K562 (cell line): ENCODE measurements at regions not wholly inside any gene's neighbourhood (a gene's known extent, or its start where the extent isn't known, plus 50 kb on each side); places are given as distances from the start of the nearest gene placed in this dataset.

Source experiments
- ATAC-seq: fragments of 200-7000 bp; cut with Tn5 transposase; 3 replicates; pipeline ENCODE4 v1.9.1; 2020; ENCODE audit warnings: moderate library complexity
- BruUV-seq: library from RNA; stranded (reverse); fragments of 400-500 nt; replicated peaks from 2 replicates; lab custom pipeline; 2021; lab: Mats Ljungman, UMichigan
- CTCF ChIA-PET: fragments of 300-600 bp; formaldehyde crosslinking; extraction: SDS; loops from one replicate; lab custom pipeline; 2021; ENCODE audit warnings: low intra/inter-chr PET ratio; lab: Yijun Ruan, JAX
- POLR2A ChIA-PET: fragments of 300-600, 350-650 bp; sonication (Branson Sonifier 250); formaldehyde crosslinking; extraction: SDS; loops from one replicate; lab custom pipeline; 2021; ENCODE audit warnings: antibody characterized with exemption, inconsistent platforms; lab: Yijun Ruan, JAX
- DNase-seq, 4 experiments: peaks; one replicate each; pipeline versions ENCODE4 v3.0.0 to v3.0.0-alpha.2; 2011 to 2018; ENCODE audit warnings: low spot score in 3 of 4, mixed read lengths in 3 of 4; ENCODE audit errors: extremely low read depth in 1 of 4
- FAIRE-seq: peaks from 2 replicates; lab custom pipeline; 2011; peaks lifted over from hg19 to GRCh38; lab: Jason Lieb, UNC
- H2AFZ ChIP-seq: 2 replicates; pipeline ENCODE4 v1.6.0; 2011; ENCODE audit warnings: low read depth, low read length, control low read depth, inconsistent platforms
- H3K27ac ChIP-seq: fragments of 200-600 bp; 3 replicates; pipeline ENCODE4 v1.8.0; 2011; ENCODE audit warnings: low read depth, mild to moderate bottlenecking, control low read depth, inconsistent platforms, low read length, moderate library complexity, mixed read lengths; ENCODE audit errors: extremely low read depth
- H3K27me3 ChIP-seq, 2 experiments: fragments of 300-600 bp in 1 of 2; 2 replicates in 1 of 2; 3 replicates in 1 of 2; pipeline versions ENCODE4 v1.6.0 to v1.8.0; 2011; ENCODE audit warnings: inconsistent platforms in 2 of 2, low read length in 2 of 2, mild to moderate bottlenecking in 1 of 2, mixed read lengths in 1 of 2, moderate library complexity in 1 of 2; ENCODE audit not compliant: control insufficient read depth in 2 of 2, insufficient read depth in 2 of 2
- H3K36me3 ChIP-seq: fragments of 300-600 bp; 3 replicates; pipeline ENCODE4 v1.8.0; 2011; ENCODE audit warnings: mild to moderate bottlenecking, low read length, inconsistent platforms; ENCODE audit not compliant: control insufficient read depth, insufficient read depth
- H3K4me1 ChIP-seq, 2 experiments: fragments of 200-600 bp in 1 of 2; replicated peaks in 1 of 2; 2 replicates in 1 of 2; 3 replicates in 1 of 2; pipeline versions ENCODE4 v1.5.1 to v1.8.0; 2011; ENCODE audit warnings: inconsistent platforms in 2 of 2, low read length in 2 of 2, mild to moderate bottlenecking in 1 of 2, mixed read lengths in 1 of 2, moderate library complexity in 1 of 2; ENCODE audit not compliant: control insufficient read depth in 2 of 2, insufficient read depth in 2 of 2
- H3K4me2 ChIP-seq: 2 replicates; pipeline ENCODE4 v1.6.1; 2011; ENCODE audit warnings: low read length, control low read depth, inconsistent platforms, mixed read lengths; ENCODE audit not compliant: insufficient read depth
- H3K4me3 ChIP-seq: fragments of 200-600 bp; sonication (generic), shearing (Covaris generic); 2 replicates; pipeline ENCODE4 v1.5.1; 2016; ENCODE audit warnings: control low read depth, inconsistent platforms
- H3K79me2 ChIP-seq: fragments of 200-600 bp; 3 replicates; pipeline ENCODE4 v1.8.0; 2011; ENCODE audit warnings: low read length, inconsistent platforms; ENCODE audit not compliant: control insufficient read depth, insufficient read depth
- H3K9ac ChIP-seq, 2 experiments: 2 replicates each; pipeline versions ENCODE4 v1.6.0 to v1.6.1; 2011; ENCODE audit warnings: low read depth in 2 of 2, low read length in 2 of 2, control low read depth in 1 of 2, inconsistent platforms in 1 of 2, mild to moderate bottlenecking in 1 of 2, mixed read lengths in 1 of 2; ENCODE audit not compliant: insufficient read depth in 1 of 2
- H3K9me1 ChIP-seq: one replicate; pipeline ENCODE4 v1.6.0; 2011; ENCODE audit warnings: inconsistent platforms, mild to moderate bottlenecking, low read length, moderate library complexity; ENCODE audit not compliant: control insufficient read depth, insufficient read depth
- H3K9me3 ChIP-seq: replicated peaks from 2 replicates; pipeline ENCODE4 v1.5.1; 2011; ENCODE audit warnings: low read depth, low read length, inconsistent platforms; ENCODE audit not compliant: control insufficient read depth, insufficient read depth
- H4K20me1 ChIP-seq: replicated peaks from 2 replicates; pipeline ENCODE4 v1.6.1; 2011; ENCODE audit warnings: low read length, inconsistent platforms, mixed read lengths; ENCODE audit not compliant: control insufficient read depth, insufficient read depth
- ARID1B ChIP-seq: fragments of 450-650 bp; IDR thresholded peaks from 2 replicates; pipeline ENCODE4 v1.6.1; 2016; ENCODE audit warnings: antibody characterized with exemption, mild to moderate bottlenecking, inconsistent platforms
- BCL6 ChIP-seq: fragments of 250-450 bp; sonication (Bioruptor Pico); IDR thresholded peaks from 2 replicates; pipeline ENCODE4 v1.4.0; 2020
- BCLAF1 ChIP-seq, 2 experiments: fragments of 450-650 bp in 1 of 2; IDR thresholded peaks; 2 replicates each; pipeline ENCODE4 v1.6.1; 2011 to 2017; ENCODE audit warnings: low read depth in 2 of 2, antibody characterized with exemption in 1 of 2, borderline replicate concordance in 1 of 2, low read length in 1 of 2, mild to moderate bottlenecking in 1 of 2, mixed read lengths in 1 of 2; ENCODE audit not compliant: control insufficient read depth in 1 of 2
- CEBPB ChIP-seq: fragments of 450-650 bp; IDR thresholded peaks from 2 replicates; pipeline ENCODE4 v1.6.1; 2016; ENCODE audit warnings: missing genetic modification characterization, missing compliant biosample characterization
- CGGBP1 ChIP-seq: fragments of 250-450 bp; sonication (Bioruptor Pico); IDR thresholded peaks from 2 replicates; pipeline ENCODE4 v1.9.0; 2021; ENCODE audit warnings: mild to moderate bottlenecking
- CREB3 ChIP-seq: fragments of 450-650 bp; conservative IDR thresholded peaks from 2 replicates; pipeline ENCODE4 v1.6.1; 2016; ENCODE audit warnings: missing genetic modification characterization, low read depth, mild to moderate bottlenecking, missing compliant biosample characterization, moderate library complexity
- DACH1 ChIP-seq: fragments of 450-650 bp; IDR thresholded peaks from 2 replicates; pipeline ENCODE4 v1.6.1; 2018; ENCODE audit not compliant: partially characterized antibody
- GTF2E2 ChIP-seq: fragments of 200-800 bp; sonication (Bioruptor generic); IDR thresholded peaks from 2 replicates; pipeline ENCODE4 v1.6.1; 2016; ENCODE audit warnings: missing genetic modification characterization, missing compliant biosample characterization
- PHF20 ChIP-seq: fragments of 450-650 bp; IDR thresholded peaks from 2 replicates; pipeline ENCODE4 v1.6.1; 2018; ENCODE audit not compliant: partially characterized antibody
- PHF8 ChIP-seq: fragments of 200-600 bp; sonication (generic); IDR thresholded peaks from 2 replicates; pipeline ENCODE4 v1.6.1; 2012; ENCODE audit warnings: mixed run types, mild to moderate bottlenecking, inconsistent platforms, low read length, moderate library complexity, borderline replicate concordance
- PKNOX1 ChIP-seq: fragments of 450-650 bp; IDR thresholded peaks from 2 replicates; pipeline ENCODE4 v1.6.1; 2016
- PRMT5 ChIP-seq: sonication (generic); formaldehyde crosslinking; IDR thresholded peaks from 2 replicates; pipeline ENCODE4 v1.5.0; 2020; ENCODE audit warnings: missing genetic modification reagents
- PYGO2 ChIP-seq: fragments of 450-650 bp; IDR thresholded peaks from 2 replicates; pipeline ENCODE4 v1.6.1; 2016; ENCODE audit warnings: mild to moderate bottlenecking, missing genetic modification characterization, moderate library complexity, missing compliant biosample characterization
- TCFL5 ChIP-seq: fragments of 250-450 bp; sonication (Bioruptor Pico); conservative IDR thresholded peaks from 2 replicates; pipeline ENCODE4 v1.6.1; 2021; ENCODE audit warnings: mild to moderate bottlenecking, moderate library complexity, matching md5 sums
- TEAD1 ChIP-seq, 2 experiments: fragments of 450-650 bp in 1 of 2; sonication (generic) in 1 of 2; formaldehyde crosslinking; IDR thresholded peaks; 2 replicates each; pipeline versions ENCODE4 v1.4.0 to v1.8.0; 2020 to 2022; ENCODE audit warnings: mild to moderate bottlenecking in 2 of 2, missing genetic modification reagents in 1 of 2
- ZHX1 ChIP-seq: fragments of 150-350 bp; conservative IDR thresholded peaks from 2 replicates; pipeline ENCODE4 v1.6.1; 2014; ENCODE audit warnings: low read length
- WGBS: fragments of 100-300 bp; shearing (Covaris generic); methylation state at CpG from one replicate; pipeline ENCODE4 v1.1.6; 2016; ENCODE audit warnings: low coverage, mixed read lengths; ENCODE audit not compliant: insufficient coverage; ENCODE audit errors: missing lambda C conversion rate; 5-methylcytosine and 5-hydroxymethylcytosine counted together
- in situ Hi-C: fragments of 300-500 bp; cut with MboI; formaldehyde crosslinking; loops from 4 replicates; pipeline ENCODE4 v1.15.0; 2018; ENCODE audit warnings: inconsistent platforms, mixed read lengths
- intact Hi-C: fragments of 100-400 bp; cut with micrococcal nuclease; formaldehyde crosslinking; loops from 2 replicates; pipeline ENCODE4 v1.14.2; 2022

- no peak overlapping the region for H3K4me3 ChIP-seq
- no peaks in the 10 kb centered on the region for H3K27me3 ChIP-seq
- intact Hi-C loops (no loop called here), in situ Hi-C loops (no loop called here)
- ChIA-PET CTCF (no interaction called here), POLR2A (no interaction called here)
- H4K20me1 ChIP-seq = no peaks in the 10 kb centered on the region
- ATAC-seq (no peak), DNase-seq (no peak), FAIRE-seq (no peak)
- no peaks in the 10 kb centered on the region for H3K9me3 ChIP-seq
- no peak overlapping the region for H2AFZ ChIP-seq
- H3K27ac ChIP-seq = no peak overlapping the region
- H3K79me2 ChIP-seq = no peaks in the 10 kb centered on the region
- TF ChIP-seq ZHX1 = no peak
- TF ChIP-seq PHF20 = no peak
- TF ChIP-seq DACH1 = no peak
- TF ChIP-seq PHF8 = no peak
- TF ChIP-seq ARID1B = no peak
- TF ChIP-seq CEBPB (tag) = no peak
- TF ChIP-seq BCLAF1 (IDR thresholded peaks at IDR 0.05; ENCODE audit: borderline replicate concordance in 1 of 2, control insufficient read depth in 1 of 2, low read depth in 2 of 2, low read length in 1 of 2) = no peak
- no peak for TF ChIP-seq PRMT5
- no peak for TF ChIP-seq TEAD1 (CRISPR knock-in tag; IDR thresholded peaks at IDR 0.05)
- no peak for TF ChIP-seq BCL6 (CRISPR knock-in tag)
- no peak for TF ChIP-seq GTF2E2
- no peak for TF ChIP-seq PKNOX1
- TF ChIP-seq CREB3 (tag) = no peak
- no peak for TF ChIP-seq CGGBP1 (CRISPR knock-in tag)
- no peak for TF ChIP-seq PYGO2
- no peak for TF ChIP-seq TCFL5 (CRISPR knock-in tag)
- no TSS peak for BruUV-seq
- no peaks in the 10 kb centered on the region for H3K4me1 ChIP-seq
- H3K9ac ChIP-seq = no peak overlapping the region
- no peaks in the 10 kb centered on the region for H3K9me1 ChIP-seq
- H3K36me3 ChIP-seq = no peaks in the 10 kb centered on the region
- no peak overlapping the region for H3K4me2 ChIP-seq
- WGBS = 0% methylated on average over 1 of the region's 1 CpG
Observed at GRCh38 chr4:34198966-34199365, 2045.3 kb downstream of the ARAP2 start.
